ENCODE measurements at regions not wholly inside any gene's neighbourhood (a gene's known extent, or its start where the extent isn't known, plus 50 kb on each side); places are given as distances from the start of the nearest gene placed in this dataset.

DNA sequence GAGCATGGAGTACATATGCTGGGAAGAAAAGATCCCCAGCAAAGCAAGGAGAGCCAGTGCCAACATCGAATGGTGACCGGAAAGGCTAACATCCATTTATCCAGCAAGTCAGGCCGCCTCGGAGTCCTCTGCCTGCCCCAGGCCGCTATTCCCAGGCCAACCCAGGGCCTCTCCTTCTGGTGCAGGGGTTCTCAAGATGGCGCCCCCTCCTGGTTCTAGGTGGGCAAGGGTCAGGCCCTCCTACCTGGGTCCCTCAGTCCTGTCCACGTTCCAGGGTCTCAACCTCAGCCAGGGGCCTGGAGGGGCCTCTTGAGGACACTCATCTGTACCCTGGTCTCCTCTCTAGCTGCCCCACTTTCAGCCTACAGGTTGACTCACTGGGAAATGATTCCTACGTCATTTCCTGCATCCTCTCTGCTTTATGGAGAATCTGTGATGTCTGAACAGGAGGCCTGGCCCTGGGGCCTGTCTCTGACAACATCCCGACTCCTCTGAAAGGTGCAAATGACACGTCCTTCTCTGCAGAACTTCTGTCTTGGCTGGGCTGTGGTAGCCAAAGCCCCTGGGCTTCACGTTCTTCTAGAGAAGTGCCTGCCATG, 145.3 kb downstream of the PSMG1 start:
- H3K9me3 ChIP-seq (ENCODE audit: low read depth, low read length) = no peaks in the 10 kb centered on the region
- no peak for TF ChIP-seq POLR2AphosphoS5 (IDR thresholded peaks at IDR 0.05; ENCODE audit: borderline replicate concordance, low read depth, low read length)
- no peak for TF ChIP-seq EZH2 (IDR thresholded peaks at IDR 0.05)
- TF ChIP-seq FOXP2 (optimal IDR thresholded peaks at IDR 0.05; ENCODE audit: control extremely low read depth, extremely low read length, insufficient read depth) = no peak
- H3K4me3 ChIP-seq = no peak overlapping the region
- H3K27ac ChIP-seq = no peak overlapping the region
- no peaks in the 10 kb centered on the region for H3K36me3 ChIP-seq (ENCODE audit: insufficient read depth, low read length)
- DNase-seq (ENCODE audit: low read depth, low spot score) = no peak
- H3K9ac ChIP-seq (ENCODE audit: insufficient read length) = no peak overlapping the region

DNA sequence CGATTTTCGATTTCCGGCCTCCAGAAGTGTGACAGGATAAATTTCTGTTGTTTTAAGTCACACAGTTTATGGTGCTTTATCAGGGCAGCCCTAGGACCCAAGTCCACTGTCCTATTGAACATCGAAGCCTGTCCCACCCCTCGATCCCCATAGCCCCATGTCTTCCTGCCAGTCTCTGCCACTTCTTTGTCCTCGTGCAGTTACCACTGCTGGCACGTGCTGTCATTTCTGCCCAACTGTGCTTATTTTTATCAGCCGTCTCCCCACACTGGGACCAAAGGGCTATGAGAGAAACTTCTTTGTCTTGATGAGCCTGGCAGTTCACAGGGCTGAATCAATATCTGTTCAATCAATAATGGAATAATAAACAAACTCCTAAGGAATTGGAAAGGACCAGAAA, 146.7 kb downstream of the PSMG1 start:
- DNase-seq (ENCODE audit: low read depth, low spot score) = no peak
- no peak overlapping the region for H3K9ac ChIP-seq (ENCODE audit: insufficient read length)
- TF ChIP-seq EZH2 (IDR thresholded peaks at IDR 0.05) (no peak), FOXP2 (optimal IDR thresholded peaks at IDR 0.05; ENCODE audit: control extremely low read depth, extremely low read length, insufficient read depth) (no peak), POLR2AphosphoS5 (IDR thresholded peaks at IDR 0.05; ENCODE audit: borderline replicate concordance, low read depth, low read length) (no peak)
- H3K9me3 ChIP-seq (ENCODE audit: low read depth, low read length) = no peaks in the 10 kb centered on the region
- H3K27ac ChIP-seq = no peak overlapping the region
- no peaks in the 10 kb centered on the region for H3K36me3 ChIP-seq (ENCODE audit: insufficient read depth, low read length)
- no peak overlapping the region for H3K4me3 ChIP-seq

DNA sequence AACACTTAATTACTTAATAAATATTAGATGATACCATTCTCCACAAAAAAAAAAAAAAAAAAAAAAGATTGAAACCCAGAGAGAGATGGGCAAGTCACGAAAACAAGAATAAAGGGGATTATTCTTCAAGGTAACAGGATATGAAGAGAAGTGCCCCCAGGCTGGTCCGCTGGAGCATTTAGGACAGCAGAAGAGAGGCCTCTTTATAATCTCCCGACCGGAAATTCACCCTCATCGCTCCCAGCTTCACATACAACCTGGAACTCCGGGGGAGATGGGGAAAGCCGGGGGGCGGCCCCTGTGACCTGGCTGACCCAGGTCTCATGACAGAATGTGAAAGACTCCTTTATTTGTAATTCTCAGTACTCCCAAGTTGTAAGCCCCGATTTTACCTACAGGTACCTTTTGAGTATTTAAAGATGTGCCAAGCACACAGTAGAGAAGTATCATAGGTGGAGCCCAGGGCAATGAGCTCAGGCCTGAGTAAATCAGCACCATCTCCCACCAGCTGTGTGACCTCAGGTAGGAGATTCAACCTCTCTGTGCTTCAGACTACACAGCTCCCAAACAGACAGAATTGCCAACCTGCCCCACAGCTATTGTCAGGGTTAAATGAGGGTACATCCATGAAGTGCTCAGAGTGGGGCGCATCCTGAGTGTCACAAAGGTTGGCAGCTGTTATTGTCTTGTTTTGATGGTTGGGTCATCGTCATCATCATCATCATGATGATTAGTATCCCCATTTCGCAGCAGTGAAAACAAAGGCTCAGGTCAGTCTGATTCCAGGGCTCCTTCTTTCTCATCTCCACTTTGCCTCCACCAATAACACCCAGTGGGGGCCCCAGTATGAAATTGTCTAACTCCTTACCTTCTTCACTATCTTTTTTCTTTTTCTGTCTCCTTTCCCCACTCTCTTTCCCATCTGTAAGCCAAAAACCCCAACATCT, 148.4 kb downstream of the PSMG1 start:
- Histone ChIP-seq H3K4me3 (no peak overlapping the region), H3K9me3 (ENCODE audit: low read depth, low read length) (no peaks in the 10 kb centered on the region), H3K27ac (no peak overlapping the region), H3K36me3 (ENCODE audit: insufficient read depth, low read length) (no peaks in the 10 kb centered on the region), H3K9ac (ENCODE audit: insufficient read length) (no peak overlapping the region)
- TF ChIP-seq POLR2AphosphoS5 (IDR thresholded peaks at IDR 0.05; ENCODE audit: borderline replicate concordance, low read depth, low read length) (no peak), FOXP2 (optimal IDR thresholded peaks at IDR 0.05; ENCODE audit: control extremely low read depth, extremely low read length, insufficient read depth) (no peak), EZH2 (IDR thresholded peaks at IDR 0.05) (no peak)
- DNase-seq (ENCODE audit: low read depth, low spot score) = no peak

DNA sequence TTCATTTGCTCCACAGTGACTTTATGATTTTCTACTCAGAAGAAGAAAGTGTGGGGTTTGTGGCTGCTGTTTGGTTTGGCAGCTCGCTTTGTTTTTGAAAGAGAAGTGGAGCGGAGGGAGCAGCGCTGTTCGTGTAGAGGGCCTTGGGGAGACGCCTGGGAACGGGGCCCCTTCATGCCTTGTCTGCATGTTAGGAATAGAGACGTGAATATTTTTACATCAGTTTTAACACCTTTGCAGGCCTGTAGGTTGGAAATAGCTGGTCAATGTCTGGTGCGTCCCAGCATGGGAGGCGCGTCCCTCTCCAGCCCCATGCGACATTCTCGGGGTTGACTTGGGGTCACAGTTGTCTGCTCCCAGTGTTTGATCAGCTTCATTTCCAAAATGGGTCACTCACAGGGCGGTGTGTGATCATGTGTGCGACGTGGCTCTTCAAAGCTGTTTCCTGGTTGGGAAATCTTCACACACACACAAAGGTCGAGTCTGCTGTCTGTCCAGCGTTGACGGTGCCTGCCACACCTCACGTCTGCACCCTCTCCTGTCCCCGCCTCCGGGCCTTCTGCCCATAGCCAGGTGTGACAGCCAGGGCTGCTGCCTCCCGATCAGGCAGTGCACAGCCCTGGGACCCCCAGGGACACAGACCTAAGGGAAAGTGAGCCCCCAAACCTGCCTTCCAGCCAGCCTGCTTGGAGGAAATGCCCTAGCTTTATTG, 149.2 kb downstream of the PSMG1 start:
- TF ChIP-seq FOXP2 (optimal IDR thresholded peaks at IDR 0.05; ENCODE audit: control extremely low read depth, extremely low read length, insufficient read depth) (no peak), POLR2AphosphoS5 (IDR thresholded peaks at IDR 0.05; ENCODE audit: borderline replicate concordance, low read depth, low read length) (no peak), EZH2 (IDR thresholded peaks at IDR 0.05) (no peak)
- Histone ChIP-seq H3K9me3 (ENCODE audit: low read depth, low read length) (no peaks in the 10 kb centered on the region), H3K4me3 (no peak overlapping the region), H3K27ac (no peak overlapping the region), H3K9ac (ENCODE audit: insufficient read length) (no peak overlapping the region), H3K36me3 (ENCODE audit: insufficient read depth, low read length) (no peaks in the 10 kb centered on the region)
- DNase-seq (ENCODE audit: low read depth, low spot score) = no peak

- H3K27ac ChIP-seq = peak overlapping the region; percentile 86
- peak overlapping the region; percentile 28 for H3K9ac ChIP-seq (ENCODE audit: insufficient read length)
Observed at GRCh38 chr21:39029900-39030884, 153.1 kb downstream of the PSMG1 start.

DNA sequence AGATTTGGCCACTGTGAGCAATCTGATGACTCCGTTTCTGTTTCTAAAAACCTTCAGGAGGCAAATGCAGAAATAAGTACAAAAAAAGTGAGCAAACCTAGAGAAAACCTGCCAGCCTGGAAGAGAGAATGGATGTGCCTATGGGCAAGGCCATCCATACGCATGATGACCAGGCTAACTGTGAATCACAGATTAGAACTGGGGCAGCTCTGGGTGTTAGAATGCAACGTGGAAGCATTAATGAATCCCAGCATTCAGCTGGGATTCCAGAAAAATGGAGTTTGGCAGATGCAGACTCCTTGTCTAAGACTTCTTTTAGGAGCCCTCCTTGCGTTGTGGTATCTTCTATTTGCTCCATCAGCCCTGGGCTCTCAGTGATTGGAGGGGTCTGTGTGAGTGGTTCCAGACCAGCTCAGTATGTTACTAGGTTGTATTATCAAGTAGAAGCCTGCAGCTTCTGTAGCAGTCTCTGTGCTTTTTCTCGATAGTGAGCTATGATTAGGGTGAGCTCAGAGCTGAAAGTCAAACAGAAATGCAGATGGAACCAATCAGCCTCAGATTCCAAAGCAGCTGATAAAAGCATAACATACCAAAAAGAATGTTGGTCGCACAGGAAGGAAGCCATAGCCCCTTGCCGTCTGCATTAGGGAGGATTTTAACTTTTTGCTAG, 154.0 kb downstream of the PSMG1 start:
- no peaks in the 10 kb centered on the region for H3K9me3 ChIP-seq (ENCODE audit: low read depth, low read length)
- H3K9ac ChIP-seq (ENCODE audit: insufficient read length) = no peak overlapping the region
- TF ChIP-seq POLR2AphosphoS5 (IDR thresholded peaks at IDR 0.05; ENCODE audit: borderline replicate concordance, low read depth, low read length) (no peak), FOXP2 (optimal IDR thresholded peaks at IDR 0.05; ENCODE audit: control extremely low read depth, extremely low read length, insufficient read depth) (no peak), EZH2 (IDR thresholded peaks at IDR 0.05) (no peak)
- peak overlapping the region; percentile 25; the same call in 1 of the 2 replicates for H3K4me3 ChIP-seq
- no peaks in the 10 kb centered on the region for H3K36me3 ChIP-seq (ENCODE audit: insufficient read depth, low read length)
- DNase-seq (ENCODE audit: low read depth, low spot score) = no peak
- H3K27ac ChIP-seq = peak overlapping the region; percentile 86

More at GRCh38 chr21:39029900-39030884, 153.1 kb downstream of the PSMG1 start:
- no peak overlapping the region for H3K4me3 ChIP-seq
- TF ChIP-seq POLR2AphosphoS5 (IDR thresholded peaks at IDR 0.05; ENCODE audit: borderline replicate concordance, low read depth, low read length) (no peak), EZH2 (IDR thresholded peaks at IDR 0.05) (no peak), FOXP2 (optimal IDR thresholded peaks at IDR 0.05; ENCODE audit: control extremely low read depth, extremely low read length, insufficient read depth) (no peak)
- no peaks in the 10 kb centered on the region for H3K36me3 ChIP-seq (ENCODE audit: insufficient read depth, low read length)
- no peaks in the 10 kb centered on the region for H3K9me3 ChIP-seq (ENCODE audit: low read depth, low read length)
- no peak for DNase-seq (ENCODE audit: low read depth, low spot score)

- no peaks in the 10 kb centered on the region for H3K9me3 ChIP-seq (ENCODE audit: low read depth, low read length)
- no peak overlapping the region for H3K27ac ChIP-seq
- no peaks in the 10 kb centered on the region for H3K36me3 ChIP-seq (ENCODE audit: insufficient read depth, low read length)
- H3K4me3 ChIP-seq = no peak overlapping the region
- H3K9ac ChIP-seq (ENCODE audit: insufficient read length) = no peak overlapping the region
- DNase-seq (ENCODE audit: low read depth, low spot score) = no peak
- no peak for TF ChIP-seq POLR2AphosphoS5 (IDR thresholded peaks at IDR 0.05; ENCODE audit: borderline replicate concordance, low read depth, low read length)
- TF ChIP-seq EZH2 (IDR thresholded peaks at IDR 0.05) = no peak
- no peak for TF ChIP-seq FOXP2 (optimal IDR thresholded peaks at IDR 0.05; ENCODE audit: control extremely low read depth, extremely low read length, insufficient read depth)
Observed at GRCh38 chr21:39025198-39025597, 158.1 kb downstream of the PSMG1 start.
